HG03378 (cell line): ENCODE measurements at regions not wholly inside any gene's neighbourhood (a gene's known extent, or its start where the extent isn't known, plus 50 kb on each side); places are given as distances from the start of the nearest gene placed in this dataset.
"Not testable (repeated sequence)": the region's sequence is repeated elsewhere in the genome, so short reads cannot be mapped to it uniquely, and the experiment has no call there.

Source experiments
- ATAC-seq: cut with Tn5 transposase; IDR thresholded peaks from one replicate; pipeline ENCODE4 v1.9.1; 2021; ENCODE audit warnings: mild to moderate bottlenecking, moderate library complexity; ENCODE audit not compliant: unreplicated experiment

- ATAC-seq = no peak
Measured at GRCh38 chr3:76502076-76502475, 537.8 kb upstream of the ROBO2 start.

GRCh38 chr3:76505202-76505845 is 534.6 kb upstream of the ROBO2 start:
- ATAC-seq = no peak

GRCh38 chr3:76509179-76509830 is 530.6 kb upstream of the ROBO2 start:
- no peak for ATAC-seq

- no peak for ATAC-seq
Measured at GRCh38 chr3:76514836-76515235, 525.1 kb upstream of the ROBO2 start.

GRCh38 chr3:76523337-76523736 is 516.6 kb upstream of the ROBO2 start:
- no peak for ATAC-seq

- ATAC-seq = no peak
Measured at GRCh38 chr3:76525726-76526125, 514.2 kb upstream of the ROBO2 start.

GRCh38 chr3:76527773-76528172 is 512.1 kb upstream of the ROBO2 start:
- ATAC-seq = no peak

GRCh38 chr3:76532158-76532822 is 507.6 kb upstream of the ROBO2 start:
- no peak for ATAC-seq

- ATAC-seq = not testable (repeated sequence)
Measured at GRCh38 chr3:76533710-76534109, 506.2 kb upstream of the ROBO2 start.

GRCh38 chr3:76537857-76538256 is 502.0 kb upstream of the ROBO2 start:
- not testable (repeated sequence) for ATAC-seq

GRCh38 chr3:76547674-76548073 is 492.2 kb upstream of the ROBO2 start:
- ATAC-seq = no peak

- ATAC-seq = no peak
Measured at GRCh38 chr3:76550522-76551201, 489.2 kb upstream of the ROBO2 start.

- no peak for ATAC-seq
Measured at GRCh38 chr3:76551739-76552138, 488.2 kb upstream of the ROBO2 start.

- no peak for ATAC-seq
Measured at GRCh38 chr3:76552653-76553052, 487.2 kb upstream of the ROBO2 start.

GRCh38 chr3:76554707-76555106 is 485.2 kb upstream of the ROBO2 start:
- ATAC-seq = no peak

- no peak for ATAC-seq
Measured at GRCh38 chr3:76561494-76562236, 478.2 kb upstream of the ROBO2 start.

- no peak for ATAC-seq
Measured at GRCh38 chr3:76565496-76566210, 474.2 kb upstream of the ROBO2 start.

- no peak for ATAC-seq
Measured at GRCh38 chr3:76566211-76566534, 473.7 kb upstream of the ROBO2 start.

GRCh38 chr3:76566904-76567303 is 473.0 kb upstream of the ROBO2 start:
- ATAC-seq = no peak

GRCh38 chr3:76570436-76571057 is 469.4 kb upstream of the ROBO2 start:
- ATAC-seq = no peak
